HG02763 (cell line): ENCODE measurements at regions not wholly inside any gene's neighbourhood (a gene's known extent, or its start where the extent isn't known, plus 50 kb on each side); places are given as distances from the start of the nearest gene placed in this dataset.

Experiments
- ATAC-seq: cut with Tn5 transposase; IDR thresholded peaks from one replicate; pipeline ENCODE4 v1.9.1; 2021; ENCODE audit warnings: mild to moderate bottlenecking, moderate library complexity; ENCODE audit not compliant: unreplicated experiment

GRCh38 chr11:81072273-81072672 is 1631.4 kb upstream of the TENM4 start:
- ATAC-seq: no peak

GRCh38 chr11:81071606-81072005 is 1630.8 kb upstream of the TENM4 start:
- ATAC-seq: no peak

GRCh38 chr11:81070948-81071347 is 1630.1 kb upstream of the TENM4 start:
- ATAC-seq: no peak

GRCh38 chr11:81059356-81059755 is 1618.5 kb upstream of the TENM4 start:
- no peak for ATAC-seq

GRCh38 chr11:81052344-81053158 is 1611.7 kb upstream of the TENM4 start:
- ATAC-seq: no peak

DNA sequence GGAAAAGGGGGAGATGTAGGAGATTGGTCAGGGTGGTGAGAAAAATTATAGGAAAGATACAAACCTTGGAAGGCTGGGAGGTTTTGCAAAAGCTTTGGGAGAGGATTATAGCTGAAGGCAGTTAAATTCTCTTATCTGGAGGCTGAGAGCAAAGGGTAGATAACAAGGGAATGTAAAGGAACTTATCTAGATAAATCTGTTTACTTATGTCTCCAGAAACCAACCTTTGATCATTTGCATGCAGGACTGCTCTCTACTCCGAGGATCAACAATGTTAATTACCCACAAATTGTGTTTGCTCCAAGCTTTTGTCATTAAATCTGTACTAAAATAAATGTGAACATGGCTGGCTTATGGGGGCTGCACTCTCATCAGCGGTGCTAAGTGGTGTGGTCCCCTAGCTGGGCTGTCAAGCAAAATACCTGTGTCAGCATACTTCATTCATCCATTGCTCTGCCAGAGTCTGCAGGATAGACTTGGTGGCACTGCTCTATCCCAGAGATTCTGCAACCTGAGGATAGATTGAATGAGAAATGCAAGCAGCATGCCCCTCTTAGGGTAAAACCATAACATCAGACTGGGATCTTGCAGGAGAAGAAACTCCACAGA is 1599.2 kb upstream of the TENM4 start:
- no peak for ATAC-seq

DNA sequence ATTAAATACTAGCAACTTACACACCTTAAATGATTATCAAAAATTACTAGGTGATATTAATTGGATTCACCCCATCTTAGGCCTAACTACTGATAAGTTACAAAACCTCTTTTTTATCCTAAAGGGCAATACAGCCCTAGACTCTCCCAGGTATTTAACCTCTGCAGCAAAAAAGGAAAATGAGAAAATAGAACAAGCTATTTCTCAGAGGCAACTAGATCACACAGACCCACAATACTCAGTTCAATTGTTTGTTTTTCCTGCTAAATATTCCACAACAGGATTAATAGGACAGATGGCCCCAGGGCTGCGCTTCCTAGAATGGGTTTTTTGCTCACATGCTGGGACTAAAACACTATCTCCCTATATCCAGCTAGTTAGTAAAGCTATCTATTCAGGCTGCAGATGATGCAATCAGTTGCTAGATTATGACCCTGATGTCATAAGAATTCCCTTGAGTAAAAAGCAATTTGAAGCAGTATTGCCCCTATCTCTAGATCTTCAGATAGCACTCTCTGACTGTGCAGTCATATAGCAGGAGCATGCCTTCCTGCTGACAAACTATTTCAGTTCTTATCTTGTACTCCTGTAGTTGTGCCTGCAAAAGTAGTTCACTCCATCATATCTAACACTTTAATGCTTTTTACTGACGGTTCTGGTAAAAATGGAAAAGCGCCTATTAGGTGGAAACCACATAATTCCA is 1595.5 kb upstream of the TENM4 start:
- ATAC-seq: no peak

- no peak for ATAC-seq
Observed at GRCh38 chr11:81033779-81034540, 1593.1 kb upstream of the TENM4 start.

DNA sequence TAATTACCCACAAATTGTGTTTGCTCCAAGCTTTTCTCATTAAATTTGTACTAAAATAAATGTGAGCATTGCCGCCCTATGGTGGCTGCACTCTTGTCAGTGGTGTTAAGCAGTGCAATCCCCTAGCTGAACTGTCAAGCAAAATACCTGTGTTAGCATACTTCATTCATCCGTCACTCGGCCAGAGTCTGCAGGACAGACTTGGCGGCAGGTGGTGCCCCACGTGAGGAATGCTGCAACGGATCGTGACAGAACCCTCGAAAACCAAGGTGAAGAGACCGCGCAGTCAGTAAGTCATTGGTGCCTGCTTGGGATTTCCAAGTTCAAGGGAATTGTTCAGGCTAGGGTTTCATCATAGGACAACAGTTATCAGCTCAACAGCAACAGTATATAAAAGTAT is 1592.1 kb upstream of the TENM4 start:
- no peak for ATAC-seq

DNA sequence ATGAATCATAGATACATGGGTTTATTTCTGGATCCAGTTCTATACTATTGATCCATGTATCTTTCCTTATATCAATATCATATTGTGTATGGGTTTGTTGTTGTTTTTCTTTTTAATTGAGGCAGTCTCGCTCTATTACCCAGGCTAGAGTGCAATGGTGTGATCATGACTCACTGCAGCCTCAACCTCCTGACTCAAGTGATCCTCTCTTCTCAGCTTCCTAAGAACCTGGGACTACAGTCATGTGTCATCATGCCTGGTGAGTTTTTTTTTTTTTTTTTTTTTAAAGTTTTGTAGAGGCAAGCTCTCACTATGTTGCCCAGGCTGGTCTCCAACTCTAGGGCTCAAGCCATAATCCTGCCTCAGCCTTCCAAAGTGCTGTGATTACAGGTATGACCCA is 1589.4 kb upstream of the TENM4 start:
- no peak for ATAC-seq

- no peak for ATAC-seq
Observed at GRCh38 chr11:81026032-81026431, 1585.2 kb upstream of the TENM4 start.

DNA sequence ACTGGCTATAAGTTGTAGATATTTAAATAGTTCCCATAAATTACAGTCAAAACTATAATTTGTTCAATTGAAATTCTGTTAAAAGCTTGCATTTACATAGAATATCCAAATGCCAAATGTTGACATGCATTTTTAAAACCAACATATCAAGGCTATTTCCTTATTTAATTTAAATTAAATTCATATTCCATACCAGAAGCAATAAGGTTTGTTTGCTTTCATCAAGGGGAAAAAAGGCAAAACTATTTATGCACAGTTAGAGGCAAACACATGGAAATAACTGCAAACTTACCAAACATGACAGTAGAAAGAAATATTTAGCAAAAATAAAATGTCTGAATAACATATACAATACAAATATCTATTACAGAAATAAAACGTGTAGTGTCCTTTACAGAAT is 1581.2 kb upstream of the TENM4 start:
- ATAC-seq: no peak

GRCh38 chr11:81010631-81011030 is 1569.8 kb upstream of the TENM4 start:
- no peak for ATAC-seq

- no peak for ATAC-seq
Observed at GRCh38 chr11:81007046-81007445, 1566.2 kb upstream of the TENM4 start.

GRCh38 chr11:81005595-81005994 is 1564.8 kb upstream of the TENM4 start:
- ATAC-seq: no peak

GRCh38 chr11:81004576-81004975 is 1563.7 kb upstream of the TENM4 start:
- ATAC-seq: no peak

- ATAC-seq: no peak
Observed at GRCh38 chr11:81002374-81002773, 1561.5 kb upstream of the TENM4 start.

DNA sequence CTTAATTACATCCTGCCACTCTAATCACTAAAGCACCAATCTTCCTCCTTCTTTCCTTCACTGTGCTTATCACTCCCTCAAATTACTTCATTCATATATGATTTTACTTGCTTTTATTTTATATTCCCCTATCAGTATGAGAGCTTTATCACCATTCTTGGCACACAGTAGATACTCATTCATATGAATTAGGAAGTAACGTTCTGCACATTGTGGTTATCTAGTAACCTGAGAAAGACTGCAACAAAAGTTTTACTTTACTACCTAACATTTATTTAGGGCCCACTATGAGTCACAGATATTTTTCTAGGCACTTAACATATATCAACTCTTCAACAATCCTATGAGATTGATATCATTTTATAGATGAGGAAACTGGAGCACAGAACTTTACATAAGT is 1559.9 kb upstream of the TENM4 start:
- ATAC-seq: no peak

DNA sequence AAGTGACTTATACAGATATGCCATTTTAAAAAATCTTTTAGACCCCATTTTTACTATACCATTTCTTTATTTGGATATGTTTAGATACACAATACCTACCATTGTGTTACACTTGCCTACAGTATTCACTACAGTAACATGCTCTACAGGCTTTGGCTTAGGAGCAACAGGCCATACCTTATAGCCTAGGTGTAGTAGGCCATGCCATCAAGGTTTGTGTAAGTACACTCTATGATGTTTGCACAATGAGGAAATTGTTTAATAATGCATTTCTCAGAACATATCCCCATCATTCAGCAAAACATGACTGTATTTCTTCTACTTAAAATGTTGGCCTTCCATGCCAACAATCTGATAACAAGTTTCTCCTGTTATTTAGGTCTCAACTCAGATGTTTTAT is 1559.5 kb upstream of the TENM4 start:
- ATAC-seq: no peak

- no peak for ATAC-seq
Observed at GRCh38 chr11:80995523-80995922, 1554.7 kb upstream of the TENM4 start.

DNA sequence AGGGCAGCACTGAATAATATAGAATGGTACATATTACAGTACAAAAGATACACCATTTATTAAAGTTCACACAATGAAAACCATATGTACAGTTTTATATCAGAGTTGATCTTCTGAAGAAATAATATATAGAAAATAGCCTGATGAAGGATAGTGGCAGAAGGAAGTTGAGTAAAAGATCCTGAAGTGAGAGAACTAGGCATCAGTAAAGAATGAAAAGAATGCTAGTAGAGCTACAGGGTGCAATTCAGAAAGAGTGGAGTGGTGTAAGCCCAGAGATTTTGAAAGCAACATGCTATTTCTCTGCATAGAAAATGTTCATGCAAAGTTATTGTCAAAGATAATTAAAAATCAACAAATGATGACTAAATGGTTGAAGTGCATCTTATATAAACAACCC is 1552.7 kb upstream of the TENM4 start:
- ATAC-seq: no peak
